ENCODE measurements at regions not wholly inside any gene's neighbourhood (a gene's known extent, or its start where the extent isn't known, plus 50 kb on each side); places are given as distances from the start of the nearest gene placed in this dataset.

DNA sequence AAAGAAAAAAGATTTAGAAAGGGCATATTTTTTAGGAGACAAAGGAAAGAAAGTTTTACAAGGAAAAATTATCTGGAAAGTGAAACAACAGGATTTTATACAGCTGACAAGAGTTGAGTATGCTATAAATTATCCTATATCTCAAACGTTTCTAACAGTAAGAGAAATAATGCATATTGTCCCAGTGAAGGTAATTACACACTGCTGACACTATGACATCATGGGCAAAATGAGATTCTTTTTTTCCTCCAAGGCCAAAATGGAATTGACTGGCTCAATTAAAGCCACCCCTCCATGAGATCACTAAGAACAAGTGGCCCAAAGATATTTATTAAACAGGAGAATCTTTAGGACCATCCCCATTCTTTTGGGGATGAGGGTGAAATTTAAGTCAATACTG lies 72.0 kb upstream of the CDIN1 start:
- TF ChIP-seq CTCF (IDR thresholded peaks at IDR 0.05) (no peak), ZFX (IDR thresholded peaks at IDR 0.05; ENCODE audit: borderline replicate concordance) (no peak)
- no peak overlapping the region for H3K27ac ChIP-seq

GRCh38 chr15:36511594-36511993 lies 67.8 kb upstream of the CDIN1 start:
- TF ChIP-seq CTCF (IDR thresholded peaks at IDR 0.05), result no peak
- no peak for TF ChIP-seq ZFX (IDR thresholded peaks at IDR 0.05; ENCODE audit: borderline replicate concordance)
- no peak overlapping the region for H3K27ac ChIP-seq

DNA sequence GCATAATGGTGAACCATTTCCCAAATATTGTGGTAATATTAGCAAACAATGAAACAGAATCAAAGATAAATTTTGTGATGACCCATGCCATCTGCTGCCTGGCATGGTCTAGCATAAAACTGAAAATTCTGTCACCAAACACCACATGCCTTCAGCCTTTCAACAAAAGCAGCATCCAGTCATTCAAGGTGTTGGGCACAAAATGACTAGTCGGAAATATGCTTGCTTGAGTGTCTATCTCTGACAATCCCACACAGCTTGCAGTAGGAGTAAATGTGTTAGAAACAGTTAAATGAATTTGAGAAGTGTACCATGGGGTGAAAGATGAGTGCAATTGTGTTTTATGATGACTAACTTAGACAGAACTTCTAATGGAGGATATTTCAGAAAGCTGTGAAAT lies 61.7 kb upstream of the CDIN1 start:
- no peak overlapping the region for H3K27ac ChIP-seq
- no peak for TF ChIP-seq CTCF (IDR thresholded peaks at IDR 0.05)
- no peak for TF ChIP-seq ZFX (IDR thresholded peaks at IDR 0.05; ENCODE audit: borderline replicate concordance)

- no peak overlapping the region for H3K27ac ChIP-seq
- TF ChIP-seq ZFX (IDR thresholded peaks at IDR 0.05; ENCODE audit: borderline replicate concordance) (no peak), CTCF (IDR thresholded peaks at IDR 0.05) (no peak)
These were observed 60.4 kb upstream of the CDIN1 start for GRCh38 chr15:36519067-36519466.

DNA sequence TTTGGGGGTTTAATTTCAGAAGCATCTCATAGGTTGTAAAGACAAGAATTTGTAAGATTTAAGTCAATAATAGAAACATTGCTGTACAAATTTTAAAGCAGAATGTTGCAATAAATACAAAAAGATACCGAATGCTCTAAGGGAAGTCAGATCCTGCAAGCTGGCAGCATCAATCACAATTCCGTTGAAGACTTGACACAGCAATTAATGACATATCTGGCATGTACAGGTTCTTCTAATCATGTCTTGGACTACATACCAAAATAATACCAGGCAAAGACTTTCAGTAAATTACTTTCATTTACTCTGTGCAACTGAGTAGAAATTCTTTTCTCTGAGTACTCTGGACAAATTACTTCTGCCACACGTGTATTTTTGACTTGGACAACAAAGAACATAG lies 54.0 kb upstream of the CDIN1 start:
- no peak overlapping the region for H3K27ac ChIP-seq
- no peak for TF ChIP-seq CTCF (IDR thresholded peaks at IDR 0.05)
- TF ChIP-seq ZFX (IDR thresholded peaks at IDR 0.05; ENCODE audit: borderline replicate concordance), result no peak

DNA sequence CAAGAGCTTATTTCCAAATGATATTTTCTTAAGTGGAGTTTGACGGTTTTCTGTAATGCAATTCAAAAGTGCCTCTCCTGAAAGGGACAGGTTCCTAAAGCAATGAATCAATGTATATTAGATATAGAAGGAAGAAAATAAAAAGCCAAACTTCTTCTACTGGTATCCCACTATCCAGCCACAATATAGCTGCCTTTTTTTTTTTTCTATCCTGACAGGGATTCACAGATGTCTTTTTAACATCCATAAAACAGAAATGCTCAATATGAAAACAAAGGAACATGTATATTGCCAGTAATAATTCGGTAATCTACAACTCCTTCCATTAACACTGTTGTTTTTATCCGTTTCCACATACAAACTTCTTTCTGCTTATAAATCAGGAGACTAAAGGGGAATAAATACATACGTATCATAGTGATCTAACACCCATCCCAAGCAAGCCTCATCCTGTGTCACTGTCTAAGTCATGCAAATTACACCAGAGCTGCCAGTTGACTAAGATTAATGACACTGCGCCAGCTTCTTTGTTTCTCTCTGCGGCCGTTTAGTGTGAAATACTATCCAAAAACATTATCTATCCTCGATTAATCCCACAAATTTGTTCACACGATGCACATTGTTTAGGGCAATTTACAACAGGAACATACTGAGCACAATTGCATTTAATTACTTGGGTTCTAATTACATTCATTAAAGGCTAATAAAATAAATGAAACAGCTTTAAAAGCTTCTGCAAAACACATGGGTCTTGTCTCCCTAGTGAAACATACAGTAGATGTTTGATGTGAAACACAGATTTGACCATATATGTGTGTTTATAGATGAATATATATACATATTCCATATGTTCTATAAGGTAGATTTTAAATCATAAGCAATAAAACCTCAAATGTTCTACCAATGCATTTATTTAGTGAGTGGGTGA lies 51.9 kb upstream of the CDIN1 start:
- no peak overlapping the region for H3K27ac ChIP-seq

More for the DNA sequence above, 51.9 kb upstream of the CDIN1 start:
- TF ChIP-seq CTCF (IDR thresholded peaks at IDR 0.05) (no peak), ZFX (IDR thresholded peaks at IDR 0.05; ENCODE audit: borderline replicate concordance) (no peak)

Measured in 22Rv1 (cell line).